Small intestine (tissue), 7 donors: ENCODE measurements at regions not wholly inside any gene's neighbourhood (a gene's known extent, or its start where the extent isn't known, plus 50 kb on each side); places are given as distances from the start of the nearest gene placed in this dataset.

Experiments
- DNase-seq, 2 donors: peaks; one replicate each; pipeline versions ENCODE4 v3.0.0 to v3.0.0-alpha.2; 2013
- FAIRE-seq: peaks from 2 replicates; lab custom pipeline; 2012; peaks lifted over from hg19 to GRCh38; lab: Jason Lieb, UNC
- H3K27ac ChIP-seq, 3 donors: one replicate each; pipeline ENCODE4 v1.5.1; 2013; ENCODE audit warnings: low read length in 2 of 3, mild to moderate bottlenecking in 2 of 3, control low read depth in 1 of 3, inconsistent platforms in 1 of 3, low read depth in 1 of 3, moderate library complexity in 1 of 3
- H3K27me3 ChIP-seq, 3 donors: one replicate each; pipeline ENCODE4 v1.6.1; 2013; ENCODE audit warnings: low read length in 3 of 3, inconsistent platforms in 1 of 3; ENCODE audit not compliant: control insufficient read depth in 3 of 3, insufficient read depth in 3 of 3
- H3K36me3 ChIP-seq, 3 donors: one replicate each; pipeline ENCODE4 v1.6.1; 2013; ENCODE audit warnings: low read length in 3 of 3, inconsistent platforms in 1 of 3, low read depth in 1 of 3, mild to moderate bottlenecking in 1 of 3, moderate library complexity in 1 of 3; ENCODE audit not compliant: control insufficient read depth in 3 of 3, insufficient read depth in 2 of 3
- H3K4me1 ChIP-seq, 3 donors: one replicate each; pipeline ENCODE4 v1.6.1; 2013; ENCODE audit warnings: low read length in 2 of 3, inconsistent platforms in 1 of 3, low read depth in 1 of 3, mild to moderate bottlenecking in 1 of 3, moderate library complexity in 1 of 3; ENCODE audit not compliant: control insufficient read depth in 3 of 3, insufficient read depth in 2 of 3
- H3K4me3 ChIP-seq, 3 donors: one replicate each; pipeline ENCODE4 v1.5.1; 2013; ENCODE audit warnings: low read length in 3 of 3, control low read depth in 1 of 3, inconsistent platforms in 1 of 3, low read depth in 1 of 3, mild to moderate bottlenecking in 1 of 3, moderate library complexity in 1 of 3
- H3K9me3 ChIP-seq, 2 donors: one replicate each; pipeline ENCODE4 v1.6.1; 2013; ENCODE audit warnings: low read depth in 1 of 2, low read length in 1 of 2; ENCODE audit not compliant: control insufficient read depth in 2 of 2, insufficient read depth in 1 of 2
- WGBS, 3 donors: extraction: QIAGEN DNeasy Blood & Tissue Kit; methylation state at CpG; one replicate each; pipeline ENCODE4 v1.1.7; 2013; 5-methylcytosine and 5-hydroxymethylcytosine counted together
- donor health status: healthy with polysubstance abuse.
- donor health status: control.
- donor health status: control.
- donor health status: Bipolar disorder and iron deficiency.
- donor health status: healthy.

- no peak for FAIRE-seq
- WGBS, 3 donors = 72 to 80% (median 76%) methylated on average over 7 of the region's 7 CpGs
Measured at GRCh38 chr12:115857160-115857920, 420.2 kb downstream of the MED13L start.

GRCh38 chr12:115852054-115852453, 425.4 kb downstream of the MED13L start:
- 89 to 96% (median 96%) methylated on average over 1 of the region's 1 CpG for WGBS, 3 donors
- peaks cover 0 to 4% of the 10 kb centered on the region in 2 donors for H3K9me3 ChIP-seq
- no peaks in the 10 kb centered on the region for H3K4me1 ChIP-seq
- H3K36me3 ChIP-seq = no peaks in the 10 kb centered on the region
- FAIRE-seq = no peak
- DNase-seq = no peak
- no peak overlapping the region for H3K27ac ChIP-seq
- peaks cover 0 to 3% (median 1%) of the 10 kb centered on the region in 3 donors for H3K27me3 ChIP-seq
- no peak overlapping the region for H3K4me3 ChIP-seq

More at GRCh38 chr12:115857160-115857920, 420.2 kb downstream of the MED13L start:
- Histone ChIP-seq H3K4me3 (no peak overlapping the region), H3K36me3 (no peaks in the 10 kb centered on the region), H3K4me1 (no peaks in the 10 kb centered on the region), H3K27ac (no peak overlapping the region), H3K9me3 (no peaks in the 10 kb centered on the region), H3K27me3 (peaks cover 0 to 3% (median 1%) of the 10 kb centered on the region in 3 donors)
- DNase-seq = no peak

- WGBS, 3 donors = 76 to 90% (median 80%) methylated on average over 1 of the region's 1 CpG
- no peak for FAIRE-seq
Measured at GRCh38 chr12:115850957-115851356, 426.5 kb downstream of the MED13L start.

GRCh38 chr12:115849262-115849943, 428.1 kb downstream of the MED13L start:
- peaks cover 0 to 4% of the 10 kb centered on the region in 2 donors for H3K9me3 ChIP-seq
- FAIRE-seq = no peak
- no peak overlapping the region for H3K4me3 ChIP-seq
- peaks cover 0 to 3% (median 0%) of the 10 kb centered on the region in 3 donors for H3K27me3 ChIP-seq
- 85 to 90% (median 86%) methylated on average over 8 of the region's 8 CpGs for WGBS, 3 donors
- H3K36me3 ChIP-seq = no peaks in the 10 kb centered on the region
- no peaks in the 10 kb centered on the region for H3K4me1 ChIP-seq
- no peak overlapping the region for H3K27ac ChIP-seq
- DNase-seq = no peak

More at GRCh38 chr12:115850957-115851356, 426.5 kb downstream of the MED13L start:
- Histone ChIP-seq H3K27ac (no peak overlapping the region), H3K9me3 (peaks cover 0 to 4% of the 10 kb centered on the region in 2 donors), H3K27me3 (peaks cover 0 to 3% (median 1%) of the 10 kb centered on the region in 3 donors), H3K36me3 (no peaks in the 10 kb centered on the region), H3K4me1 (no peaks in the 10 kb centered on the region), H3K4me3 (no peak overlapping the region)
- no peak for DNase-seq

- Histone ChIP-seq H3K27ac (no peak overlapping the region), H3K36me3 (no peaks in the 10 kb centered on the region), H3K9me3 (peaks cover 0 to 4% of the 10 kb centered on the region in 2 donors), H3K4me1 (no peaks in the 10 kb centered on the region), H3K27me3 (no peaks in the 10 kb centered on the region), H3K4me3 (no peak overlapping the region)
- DNase-seq (no peak), FAIRE-seq (no peak)
Measured at GRCh38 chr12:115847398-115847797, 430.1 kb downstream of the MED13L start.

- WGBS, 3 donors = 49 to 61% (median 49%) methylated on average over 4 of the region's 4 CpGs
- peaks cover 0 to 4% of the 10 kb centered on the region in 2 donors for H3K9me3 ChIP-seq
- H3K4me3 ChIP-seq = no peak overlapping the region
- H3K27ac ChIP-seq = no peak overlapping the region
- DNase-seq (peak in 1 of 2 donors; percentile 7), FAIRE-seq (no peak)
- H3K27me3 ChIP-seq = no peaks in the 10 kb centered on the region
- no peaks in the 10 kb centered on the region for H3K4me1 ChIP-seq
- H3K36me3 ChIP-seq = no peaks in the 10 kb centered on the region
Measured at GRCh38 chr12:115846516-115846915, 431.0 kb downstream of the MED13L start.

GRCh38 chr12:115840159-115840558, 437.3 kb downstream of the MED13L start:
- H3K4me3 ChIP-seq = no peak overlapping the region
- H3K9me3 ChIP-seq = no peaks in the 10 kb centered on the region
- 64 to 84% (median 77%) methylated on average over 10 of the region's 10 CpGs for WGBS, 3 donors
- H3K36me3 ChIP-seq = no peaks in the 10 kb centered on the region
- H3K27ac ChIP-seq = no peak overlapping the region
- H3K27me3 ChIP-seq = peaks cover 0 to 4% (median 0%) of the 10 kb centered on the region in 3 donors
- DNase-seq (no peak), FAIRE-seq (no peak)
- no peaks in the 10 kb centered on the region for H3K4me1 ChIP-seq

- no peaks in the 10 kb centered on the region for H3K4me1 ChIP-seq
- WGBS, 3 donors = 25 to 38% (median 37%) methylated on average over 1 of the region's 1 CpG
Measured at GRCh38 chr12:115838952-115839351, 438.5 kb downstream of the MED13L start.

More at GRCh38 chr12:115838952-115839351, 438.5 kb downstream of the MED13L start:
- DNase-seq (no peak), FAIRE-seq (no peak)
- no peaks in the 10 kb centered on the region for H3K9me3 ChIP-seq
- H3K36me3 ChIP-seq = no peaks in the 10 kb centered on the region
- no peak overlapping the region for H3K27ac ChIP-seq
- no peak overlapping the region for H3K4me3 ChIP-seq
- H3K27me3 ChIP-seq = peaks cover 0 to 4% (median 0%) of the 10 kb centered on the region in 3 donors
